HEK293T (cell line): ENCODE measurements at regions not wholly inside any gene's neighbourhood (a gene's known extent, or its start where the extent isn't known, plus 50 kb on each side); places are given as distances from the start of the nearest gene placed in this dataset.

Experiments used
- FOXA1 ChIP-seq: fragments of 450-650 bp; IDR thresholded peaks from 2 replicates; pipeline ENCODE4 v1.6.1; 2016; ENCODE audit warnings: mild to moderate bottlenecking
- FOXK2 ChIP-seq: fragments of 450-650 bp; IDR thresholded peaks from 2 replicates; pipeline ENCODE4 v1.6.1; 2016; ENCODE audit warnings: mild to moderate bottlenecking
- FOXM1 ChIP-seq: fragments of 450-650 bp; IDR thresholded peaks from 2 replicates; pipeline ENCODE4 v1.6.1; 2017; ENCODE audit warnings: mild to moderate bottlenecking, borderline replicate concordance
- HDGF ChIP-seq: fragments of 450-650 bp; IDR thresholded peaks from 2 replicates; pipeline ENCODE4 v1.6.1; 2017; ENCODE audit warnings: antibody characterized with exemption, borderline replicate concordance
- L3MBTL2 ChIP-seq: fragments of 450-650 bp; conservative IDR thresholded peaks from 2 replicates; pipeline ENCODE4 v1.6.1; 2016; ENCODE audit warnings: mild to moderate bottlenecking
- SP1 ChIP-seq: fragments of 450-650 bp; IDR thresholded peaks from 2 replicates; pipeline ENCODE4 v1.6.1; 2017
- SUZ12 ChIP-seq: fragments of 450-650 bp; IDR thresholded peaks from 2 replicates; pipeline ENCODE4 v1.6.1; 2016; ENCODE audit warnings: mild to moderate bottlenecking

DNA sequence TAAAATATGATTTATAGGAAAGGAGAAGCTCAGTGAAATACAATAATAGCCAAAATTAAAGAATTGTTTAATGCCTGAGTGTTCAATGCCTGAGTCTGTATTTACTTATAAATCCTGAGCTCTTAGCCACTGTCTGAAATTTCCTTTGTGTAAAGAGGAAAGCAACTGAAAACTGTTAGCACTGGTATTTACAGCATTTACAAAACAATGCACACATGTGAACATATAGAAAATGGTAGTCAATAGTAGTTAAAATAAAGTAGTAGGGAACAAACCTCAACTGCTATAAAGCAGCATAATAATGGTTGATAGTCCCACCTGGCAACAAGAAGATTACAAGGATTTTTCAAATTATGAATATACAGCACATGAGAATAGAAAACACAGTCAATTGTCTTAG is 1137.1 kb upstream of the ATXN8OS start:
- TF ChIP-seq HDGF (no peak), SP1 (no peak), SUZ12 (no peak), FOXK2 (no peak), FOXA1 (no peak), FOXM1 (no peak), L3MBTL2 (no peak)
